ENCODE measurements at regions not wholly inside any gene's neighbourhood (a gene's known extent, or its start where the extent isn't known, plus 50 kb on each side); places are given as distances from the start of the nearest gene placed in this dataset.

- peak in 1 of 2 donors; percentile 19 for DNase-seq
Observed at GRCh38 chr2:129885735-129886134, 93.7 kb upstream of the RAB6C start.

GRCh38 chr2:129887688-129888266, 91.7 kb upstream of the RAB6C start:
- DNase-seq, result no peak

- DNase-seq, result no peak
Observed at GRCh38 chr2:129888461-129888860, 91.0 kb upstream of the RAB6C start.

GRCh38 chr2:129888896-129889295, 90.6 kb upstream of the RAB6C start:
- no peak for DNase-seq

- no peak for DNase-seq
Observed at GRCh38 chr2:129891341-129892320, 87.8 kb upstream of the RAB6C start.

- DNase-seq, result no peak
Observed at GRCh38 chr2:129892360-129892759, 87.1 kb upstream of the RAB6C start.

GRCh38 chr2:129892773-129893172, 86.7 kb upstream of the RAB6C start:
- no peak for DNase-seq

GRCh38 chr2:129893244-129893643, 86.2 kb upstream of the RAB6C start:
- no peak for DNase-seq

GRCh38 chr2:129894616-129895015, 84.8 kb upstream of the RAB6C start:
- no peak for DNase-seq

- DNase-seq, result no peak
Observed at GRCh38 chr2:129895061-129895460, 84.4 kb upstream of the RAB6C start.

- DNase-seq, result no peak
Observed at GRCh38 chr2:129895526-129896082, 83.9 kb upstream of the RAB6C start.

- DNase-seq, result no peak
Observed at GRCh38 chr2:129896226-129897100, 83.0 kb upstream of the RAB6C start.

GRCh38 chr2:129901754-129902415, 77.6 kb upstream of the RAB6C start:
- DNase-seq, result no peak

- no peak for DNase-seq
Observed at GRCh38 chr2:129902731-129903585, 76.5 kb upstream of the RAB6C start.

- no peak for DNase-seq
Observed at GRCh38 chr2:129903586-129904425, 75.7 kb upstream of the RAB6C start.

GRCh38 chr2:129904532-129905446, 74.7 kb upstream of the RAB6C start:
- no peak for DNase-seq

- no peak for DNase-seq
Observed at GRCh38 chr2:129905664-129906081, 73.8 kb upstream of the RAB6C start.

GRCh38 chr2:129906139-129906860, 73.2 kb upstream of the RAB6C start:
- no peak for DNase-seq

- DNase-seq, result peak in 1 of 2 donors; percentile 27
Observed at GRCh38 chr2:129906861-129907235, 72.6 kb upstream of the RAB6C start.

Measured in bone marrow (tissue), 2 donors.